ENCODE measurements at regions not wholly inside any gene's neighbourhood (a gene's known extent, or its start where the extent isn't known, plus 50 kb on each side); places are given as distances from the start of the nearest gene placed in this dataset.

DNA sequence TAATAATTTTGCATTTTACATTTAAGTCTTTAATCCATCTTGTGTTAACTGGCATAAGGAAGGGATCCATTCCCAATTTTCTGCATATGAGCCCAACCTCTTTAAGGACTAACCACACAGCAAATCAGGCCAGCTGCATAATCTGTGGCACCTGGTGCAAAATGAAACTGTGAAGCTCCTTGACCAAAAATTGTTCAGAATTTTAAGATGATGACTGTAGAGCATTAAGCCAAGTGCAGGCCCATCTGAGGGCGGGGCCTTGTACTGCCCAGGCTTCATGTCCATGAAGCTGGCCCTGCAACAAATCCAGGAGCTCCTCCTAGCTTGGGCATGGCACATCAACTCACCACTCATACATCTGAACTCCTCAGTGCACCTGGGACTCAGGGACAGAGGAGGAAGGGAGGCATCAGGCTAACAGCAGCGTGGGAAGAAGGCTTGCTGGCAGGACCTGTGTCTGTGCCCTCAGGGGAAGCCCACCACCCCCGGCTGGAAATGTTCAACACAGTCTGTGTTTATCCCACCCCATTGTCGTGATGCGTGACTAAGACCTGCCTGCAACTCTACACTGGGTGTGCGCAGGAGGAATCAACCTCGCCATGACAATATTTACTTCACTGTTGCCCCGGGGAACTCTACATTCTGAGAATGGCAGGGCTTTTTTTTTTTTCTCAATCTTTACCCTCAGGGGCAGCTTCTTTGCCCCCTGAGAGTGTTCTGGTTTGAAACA, 128.9 kb upstream of the SIX2 start:
- DNase-seq (ENCODE audit: low spot score) = no peak
- in situ Hi-C loops (cut with MboI; ENCODE audit: low sequenced_read_pairs, unreplicated experiment) = no loop called here
- TF ChIP-seq, protein P1, sequence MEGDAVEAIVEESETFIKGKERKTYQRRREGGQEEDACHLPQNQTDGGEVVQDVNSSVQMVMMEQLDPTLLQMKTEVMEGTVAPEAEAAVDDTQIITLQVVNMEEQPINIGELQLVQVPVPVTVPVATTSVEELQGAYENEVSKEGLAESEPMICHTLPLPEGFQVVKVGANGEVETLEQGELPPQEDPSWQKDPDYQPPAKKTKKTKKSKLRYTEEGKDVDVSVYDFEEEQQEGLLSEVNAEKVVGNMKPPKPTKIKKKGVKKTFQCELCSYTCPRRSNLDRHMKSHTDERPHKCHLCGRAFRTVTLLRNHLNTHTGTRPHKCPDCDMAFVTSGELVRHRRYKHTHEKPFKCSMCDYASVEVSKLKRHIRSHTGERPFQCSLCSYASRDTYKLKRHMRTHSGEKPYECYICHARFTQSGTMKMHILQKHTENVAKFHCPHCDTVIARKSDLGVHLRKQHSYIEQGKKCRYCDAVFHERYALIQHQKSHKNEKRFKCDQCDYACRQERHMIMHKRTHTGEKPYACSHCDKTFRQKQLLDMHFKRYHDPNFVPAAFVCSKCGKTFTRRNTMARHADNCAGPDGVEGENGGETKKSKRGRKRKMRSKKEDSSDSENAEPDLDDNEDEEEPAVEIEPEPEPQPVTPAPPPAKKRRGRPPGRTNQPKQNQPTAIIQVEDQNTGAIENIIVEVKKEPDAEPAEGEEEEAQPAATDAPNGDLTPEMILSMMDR (IDR thresholded peaks at IDR 0.05; ENCODE audit: borderline replicate concordance, control extremely low read depth, extremely low read depth, insufficient read depth, missing control alignments) = no peak

DNA sequence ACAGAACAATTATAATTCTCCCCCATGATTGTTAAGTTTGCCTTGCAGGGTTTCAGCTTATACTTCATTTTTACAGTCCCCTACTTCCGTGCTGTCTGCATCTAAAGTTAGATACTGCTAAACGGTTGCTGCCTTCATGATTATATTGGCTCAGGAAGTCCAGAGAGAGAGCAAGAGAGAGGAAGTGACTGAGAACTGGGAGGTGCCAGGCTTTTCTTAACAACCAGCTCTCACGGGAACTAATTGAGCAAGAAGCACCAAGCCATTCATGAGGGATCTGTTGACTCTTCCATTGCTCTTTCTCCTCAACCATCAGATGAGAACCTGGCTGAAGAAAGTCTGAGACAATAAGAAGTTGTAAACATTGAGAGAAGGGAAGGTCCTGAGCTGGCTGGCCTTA, 125.5 kb upstream of the SIX2 start:
- in situ Hi-C loops (cut with MboI; ENCODE audit: low sequenced_read_pairs, unreplicated experiment) = no loop called here
- DNase-seq (ENCODE audit: low spot score) = peak; percentile 14
- TF ChIP-seq, protein P1 (IDR thresholded peaks at IDR 0.05; ENCODE audit: borderline replicate concordance, control extremely low read depth, extremely low read depth, insufficient read depth, missing control alignments) = no peak

DNA sequence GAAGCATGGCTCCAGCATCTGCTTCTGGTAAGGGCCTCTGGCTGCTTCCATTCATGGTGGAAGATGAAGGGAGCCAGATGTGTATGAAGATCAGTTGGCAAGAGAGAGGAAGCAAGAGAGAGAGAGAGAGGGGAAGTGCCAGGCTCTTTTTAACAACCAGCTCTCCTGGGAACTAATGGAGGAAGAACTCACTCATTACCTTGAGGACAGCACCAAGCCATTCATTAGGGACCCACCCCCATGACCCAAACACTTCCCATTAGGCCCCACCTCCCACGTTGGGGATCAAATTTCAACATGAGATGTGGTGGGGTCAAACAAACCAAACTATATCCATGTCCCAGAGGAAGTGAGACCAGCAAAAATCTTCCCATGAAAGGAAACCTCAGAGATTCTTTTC, 124.8 kb upstream of the SIX2 start:
- no peak for DNase-seq (ENCODE audit: low spot score)
- in situ Hi-C loops (cut with MboI; ENCODE audit: low sequenced_read_pairs, unreplicated experiment) = no loop called here
- TF ChIP-seq, protein P1 (IDR thresholded peaks at IDR 0.05; ENCODE audit: borderline replicate concordance, control extremely low read depth, extremely low read depth, insufficient read depth, missing control alignments) = no peak

DNA sequence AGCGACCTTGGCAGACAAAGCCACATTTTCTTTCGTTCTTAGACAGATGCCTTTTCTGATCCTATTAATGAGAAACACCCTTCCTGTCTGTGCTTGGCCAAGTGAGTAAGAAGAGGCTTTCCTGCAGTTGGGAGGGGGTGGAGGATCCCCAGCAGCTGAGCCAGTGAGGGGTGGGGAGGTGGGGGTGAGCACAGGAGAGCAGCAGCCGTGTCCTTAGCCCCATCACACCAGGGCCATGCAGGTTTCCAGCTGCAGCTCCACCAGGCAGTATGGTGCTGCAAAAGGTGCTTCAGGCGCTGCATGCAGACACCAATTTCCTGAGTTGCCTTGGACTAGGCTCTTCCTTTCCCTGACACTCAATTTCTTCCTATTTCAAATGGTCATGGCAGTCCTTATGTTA, 123.3 kb upstream of the SIX2 start:
- in situ Hi-C loops (cut with MboI; ENCODE audit: low sequenced_read_pairs, unreplicated experiment) = no loop called here
- TF ChIP-seq, protein P1 (IDR thresholded peaks at IDR 0.05; ENCODE audit: borderline replicate concordance, control extremely low read depth, extremely low read depth, insufficient read depth, missing control alignments) = no peak
- peak; percentile 23 for DNase-seq (ENCODE audit: low spot score)

DNA sequence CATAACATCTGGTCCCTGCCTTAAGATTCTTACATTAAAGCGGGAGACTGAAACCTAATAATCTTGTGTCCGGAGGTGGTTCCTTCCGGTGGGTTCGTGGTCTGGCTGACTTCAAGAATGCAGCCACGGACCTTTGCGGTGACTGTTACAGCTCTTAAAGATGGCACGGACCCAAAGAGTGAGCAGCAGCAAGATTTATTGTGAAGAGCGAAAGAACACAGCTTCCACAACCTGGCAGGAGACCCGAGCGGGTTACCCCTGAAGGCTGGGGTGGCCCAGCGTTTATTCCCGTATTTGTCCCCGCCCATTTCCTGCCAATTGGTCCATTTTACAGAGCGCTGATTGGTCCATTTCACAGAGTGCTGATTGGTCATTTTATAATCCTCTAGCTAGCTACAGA, 122.3 kb upstream of the SIX2 start:
- TF ChIP-seq, protein P1 (IDR thresholded peaks at IDR 0.05; ENCODE audit: borderline replicate concordance, control extremely low read depth, extremely low read depth, insufficient read depth, missing control alignments) = no peak
- no peak for DNase-seq (ENCODE audit: low spot score)
- in situ Hi-C loops (cut with MboI; ENCODE audit: low sequenced_read_pairs, unreplicated experiment) = no loop called here

DNA sequence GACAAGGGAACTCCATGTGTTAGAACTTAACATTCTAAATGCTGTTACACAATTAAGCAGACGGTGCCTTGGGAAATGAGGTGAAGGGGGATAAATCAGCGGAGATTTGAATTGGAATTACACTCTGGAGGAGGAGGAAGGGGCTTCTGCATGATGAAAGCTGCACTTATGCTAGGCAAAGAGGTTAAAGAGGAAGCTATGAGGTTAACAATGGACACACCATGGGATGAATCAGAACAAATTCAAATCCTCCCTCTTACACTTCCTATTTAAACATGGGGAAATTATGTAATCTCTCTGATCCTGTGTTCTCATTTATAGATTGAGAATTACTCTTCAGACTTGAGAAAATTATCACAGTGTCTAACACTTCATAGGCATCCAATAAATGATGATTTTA, 121.5 kb upstream of the SIX2 start:
- in situ Hi-C loops (cut with MboI; ENCODE audit: low sequenced_read_pairs, unreplicated experiment) = no loop called here
- no peak for DNase-seq (ENCODE audit: low spot score)

More for the DNA sequence above, 121.5 kb upstream of the SIX2 start:
- TF ChIP-seq, protein P1 (IDR thresholded peaks at IDR 0.05; ENCODE audit: borderline replicate concordance, control extremely low read depth, extremely low read depth, insufficient read depth, missing control alignments) = no peak
